B cell (primary cell): ENCODE measurements at regions not wholly inside any gene's neighbourhood (a gene's known extent, or its start where the extent isn't known, plus 50 kb on each side); places are given as distances from the start of the nearest gene placed in this dataset.

Source experiments
- CTCF ChIP-seq: fragments of 200-600 bp; IDR thresholded peaks from one replicate; pipeline ENCODE4 v1.8.0; 2022; ENCODE audit warnings: antibody characterized with exemption, mild to moderate bottlenecking
- EZH2 ChIP-seq: IDR thresholded peaks from 2 replicates; pipeline ENCODE4 v1.6.1; 2012; ENCODE audit warnings: borderline replicate concordance, low read depth, mild to moderate bottlenecking, moderate library complexity, low read length; ENCODE audit not compliant: insufficient read depth, poor library complexity, severe bottlenecking

GRCh38 chr6:167424060-167424673, 99.3 kb downstream of the TTLL2 start:
- TF ChIP-seq CTCF (no peak), EZH2 (no peak)
